Astrocyte (in vitro differentiated cells and primary cell): ENCODE measurements at regions not wholly inside any gene's neighbourhood (a gene's known extent, or its start where the extent isn't known, plus 50 kb on each side); places are given as distances from the start of the nearest gene placed in this dataset.

Source experiments
- DNase-seq: peaks from one replicate; pipeline ENCODE4 v3.0.0-alpha.2; 2010; ENCODE audit warnings: low read depth
- FAIRE-seq: peaks from 2 replicates; lab custom pipeline; 2011; peaks lifted over from hg19 to GRCh38; lab: Jason Lieb, UNC
- H2AFZ ChIP-seq: 2 replicates; pipeline ENCODE4 v1.6.0; 2012; ENCODE audit warnings: low read depth, low read length, inconsistent platforms
- H3K27ac ChIP-seq: 2 replicates; pipeline ENCODE4 v1.5.1; 2011; ENCODE audit warnings: low read depth, low read length, inconsistent platforms
- H3K27me3 ChIP-seq: 2 replicates; pipeline ENCODE4 v1.6.0; 2011; ENCODE audit warnings: low read length, inconsistent platforms; ENCODE audit not compliant: insufficient read depth
- H3K36me3 ChIP-seq: 2 replicates; pipeline ENCODE4 v1.5.1; 2011; ENCODE audit warnings: low read length, inconsistent platforms; ENCODE audit not compliant: insufficient read depth
- H3K4me1 ChIP-seq: 2 replicates; pipeline ENCODE4 v1.5.1; 2011; ENCODE audit warnings: low read length, inconsistent platforms; ENCODE audit not compliant: insufficient read depth
- H3K4me2 ChIP-seq: 2 replicates; pipeline ENCODE4 v1.6.0; 2012; ENCODE audit warnings: low read length, inconsistent platforms
- H3K4me3 ChIP-seq: 2 replicates; pipeline ENCODE4 v1.5.1; 2011; ENCODE audit warnings: low read depth, mild to moderate bottlenecking, low read length, inconsistent platforms; ENCODE audit not compliant: insufficient read depth
- H3K79me2 ChIP-seq: 2 replicates; pipeline ENCODE4 v1.6.0; 2012; ENCODE audit warnings: mild to moderate bottlenecking, low read length, inconsistent platforms; ENCODE audit not compliant: insufficient read depth
- H3K9ac ChIP-seq: 2 replicates; pipeline ENCODE4 v1.6.0; 2012; ENCODE audit warnings: mild to moderate bottlenecking, low read length, inconsistent platforms
- H3K9me3 ChIP-seq: 2 replicates; pipeline ENCODE4 v1.5.1; 2012; ENCODE audit warnings: low read depth, mild to moderate bottlenecking, low read length, inconsistent platforms; ENCODE audit not compliant: insufficient read depth
- H4K20me1 ChIP-seq: 2 replicates; pipeline ENCODE4 v1.6.0; 2012; ENCODE audit warnings: low read length, inconsistent platforms; ENCODE audit not compliant: insufficient read depth
- H3K27ac Mint-ChIP-seq: one replicate; pipeline ENCODE4 v1.8.0; 2021; ENCODE audit warnings: mild to moderate bottlenecking, mixed read lengths; ENCODE audit not compliant: unreplicated experiment
- H3K27me3 Mint-ChIP-seq: one replicate; pipeline ENCODE4 v1.8.0; 2021; ENCODE audit warnings: low read depth, mixed read lengths; ENCODE audit not compliant: unreplicated experiment
- H3K36me3 Mint-ChIP-seq: one replicate; pipeline ENCODE4 v1.8.0; 2021; ENCODE audit warnings: low read depth, mixed read lengths; ENCODE audit not compliant: unreplicated experiment
- H3K4me1 Mint-ChIP-seq: one replicate; pipeline ENCODE4 v1.8.0; 2021; ENCODE audit warnings: low read depth, mixed read lengths; ENCODE audit not compliant: unreplicated experiment
- H3K4me3 Mint-ChIP-seq: one replicate; pipeline ENCODE4 v1.8.0; 2021; ENCODE audit warnings: mild to moderate bottlenecking, moderate library complexity, mixed read lengths; ENCODE audit not compliant: unreplicated experiment
- H3K9me3 Mint-ChIP-seq: one replicate; pipeline ENCODE4 v1.8.0; 2021; ENCODE audit warnings: mild to moderate bottlenecking, mixed read lengths; ENCODE audit not compliant: unreplicated experiment
- CTCF ChIP-seq: IDR thresholded peaks from 2 replicates; pipeline ENCODE4 v1.5.1; 2011; ENCODE audit warnings: low read depth, mild to moderate bottlenecking, inconsistent platforms, low read length, moderate library complexity; ENCODE audit not compliant: insufficient read depth
- EZH2 ChIP-seq: IDR thresholded peaks from 2 replicates; pipeline ENCODE4 v1.6.1; 2012; ENCODE audit warnings: mild to moderate bottlenecking, low read length, inconsistent platforms; ENCODE audit not compliant: insufficient read depth

- H3K36me3 Mint-ChIP-seq = peaks cover 3% of the 10 kb centered on the region
- no peak overlapping the region for H2AFZ ChIP-seq
- H3K4me1 ChIP-seq = no peaks in the 10 kb centered on the region
- peaks cover 14% of the 10 kb centered on the region for H3K9me3 Mint-ChIP-seq
- TF ChIP-seq EZH2 (no peak), CTCF (no peak)
- H3K4me3 ChIP-seq = no peak overlapping the region
- no peaks in the 10 kb centered on the region for H3K27me3 Mint-ChIP-seq
- H3K4me1 Mint-ChIP-seq = peaks cover 11% of the 10 kb centered on the region
- no peak for DNase-seq
- H3K27ac ChIP-seq = no peak overlapping the region
- no peak overlapping the region for H3K4me2 ChIP-seq
- H3K4me3 Mint-ChIP-seq = no peak overlapping the region
- H3K36me3 ChIP-seq = no peaks in the 10 kb centered on the region
- no peaks in the 10 kb centered on the region for H3K27me3 ChIP-seq
- no peak overlapping the region for H3K27ac Mint-ChIP-seq
- H3K9me3 ChIP-seq = peaks cover 6% of the 10 kb centered on the region
- no peaks in the 10 kb centered on the region for H3K79me2 ChIP-seq
- H3K9ac ChIP-seq = no peak overlapping the region
- FAIRE-seq = no peak
- no peaks in the 10 kb centered on the region for H4K20me1 ChIP-seq
Observed at GRCh38 chr5:124236361-124237205, 509.9 kb downstream of the ZNF608 start.

- H3K27ac Mint-ChIP-seq = no peak overlapping the region
- H3K4me2 ChIP-seq = no peak overlapping the region
- H3K4me1 Mint-ChIP-seq = peaks cover 11% of the 10 kb centered on the region
Observed at GRCh38 chr5:124235576-124235975, 510.9 kb downstream of the ZNF608 start.

More at GRCh38 chr5:124235576-124235975, 510.9 kb downstream of the ZNF608 start:
- H4K20me1 ChIP-seq = no peaks in the 10 kb centered on the region
- TF ChIP-seq EZH2 (no peak), CTCF (no peak)
- H3K9ac ChIP-seq = no peak overlapping the region
- Mint-ChIP-seq H3K4me3 (no peak overlapping the region), H3K27me3 (peaks cover 3% of the 10 kb centered on the region), H3K36me3 (peaks cover 3% of the 10 kb centered on the region), H3K9me3 (peaks cover 16% of the 10 kb centered on the region)
- no peaks in the 10 kb centered on the region for H3K4me1 ChIP-seq
- FAIRE-seq (no peak), DNase-seq (no peak)
- no peaks in the 10 kb centered on the region for H3K36me3 ChIP-seq
- peaks cover 6% of the 10 kb centered on the region for H3K9me3 ChIP-seq
- H3K27ac ChIP-seq = no peak overlapping the region
- no peak overlapping the region for H2AFZ ChIP-seq
- H3K4me3 ChIP-seq = no peak overlapping the region
- H3K79me2 ChIP-seq = no peaks in the 10 kb centered on the region
- H3K27me3 ChIP-seq = no peaks in the 10 kb centered on the region
